H1 (cell line): ENCODE measurements at regions not wholly inside any gene's neighbourhood (a gene's known extent, or its start where the extent isn't known, plus 50 kb on each side); places are given as distances from the start of the nearest gene placed in this dataset.

Experiments used
- CBX8 ChIP-seq: fragments of 300-800, 300-1000 bp; sonication (generic); IDR thresholded peaks from 2 replicates; pipeline ENCODE4 v1.7.1; 2016; ENCODE audit warnings: low read depth, low read length, borderline replicate concordance
- CEBPB ChIP-seq: IDR thresholded peaks from 2 replicates; pipeline ENCODE4 v1.6.1; 2012; ENCODE audit warnings: low read depth, low read length
- CHD2 ChIP-seq: IDR thresholded peaks from 2 replicates; pipeline ENCODE4 v1.6.1; 2012; ENCODE audit warnings: low read length, improper control_type of control experiment
- EP300 ChIP-seq, 2 experiments: IDR thresholded peaks; 1 replicate in 1 of 2; 2 replicates in 1 of 2; pipeline ENCODE4 v1.6.1; 2011 to 2012; ENCODE audit warnings: low read depth in 2 of 2, low read length in 2 of 2, mild to moderate bottlenecking in 2 of 2, borderline replicate concordance in 1 of 2, inconsistent platforms in 1 of 2, moderate library complexity in 1 of 2
- GABPA ChIP-seq: IDR thresholded peaks from 2 replicates; pipeline ENCODE4 v1.6.1; 2011; ENCODE audit warnings: mild to moderate bottlenecking, low read length, moderate library complexity, borderline replicate concordance; ENCODE audit not compliant: insufficient read depth
- GTF2F1 ChIP-seq: IDR thresholded peaks from 2 replicates; pipeline ENCODE4 v1.6.1; 2012; ENCODE audit warnings: low read depth, low read length, improper control_type of control experiment, borderline replicate concordance
- KDM1A ChIP-seq: fragments of 200-600, 300-600 bp; sonication (generic); IDR thresholded peaks from 2 replicates; pipeline ENCODE4 v1.7.1; 2016; ENCODE audit warnings: mild to moderate bottlenecking, low read length, borderline replicate concordance
- POU5F1 ChIP-seq: IDR thresholded peaks from 2 replicates; pipeline ENCODE4 v1.6.1; 2011; ENCODE audit warnings: low read depth, mild to moderate bottlenecking, low read length, moderate library complexity
- RXRA ChIP-seq: IDR thresholded peaks from 2 replicates; pipeline ENCODE4 v1.6.1; 2011; ENCODE audit warnings: low read depth, mild to moderate bottlenecking, low read length, moderate library complexity; ENCODE audit not compliant: insufficient read depth
- SIX5 ChIP-seq: IDR thresholded peaks from 2 replicates; pipeline ENCODE4 v1.6.1; 2011; ENCODE audit warnings: mild to moderate bottlenecking, low read depth, low read length
- SP1 ChIP-seq: IDR thresholded peaks from 2 replicates; pipeline ENCODE4 v1.6.1; 2011; ENCODE audit warnings: low read depth, low read length
- SUZ12 ChIP-seq: fragments of 200-600 bp; sonication (generic); IDR thresholded peaks from 2 replicates; pipeline ENCODE4 v1.6.1; 2012; ENCODE audit warnings: mild to moderate bottlenecking, inconsistent platforms, low read length, moderate library complexity, mixed read lengths
- TAF7 ChIP-seq: optimal IDR thresholded peaks from 2 replicates; pipeline ENCODE3; 2011; ENCODE audit warnings: low read depth, mild to moderate bottlenecking, inconsistent platforms, low read length, moderate library complexity, borderline replicate concordance
- TCF12 ChIP-seq: IDR thresholded peaks from 2 replicates; pipeline ENCODE4 v1.6.1; 2011; ENCODE audit warnings: low read depth, mild to moderate bottlenecking, low read length
- TEAD4 ChIP-seq: IDR thresholded peaks from 2 replicates; pipeline ENCODE4 v1.6.1; 2012; ENCODE audit warnings: low read depth, low read length, inconsistent platforms, mixed read lengths

- no peak for TF ChIP-seq RXRA
- TF ChIP-seq CEBPB: peak; percentile 45; the same call in 1 of the 2 replicates
- TF ChIP-seq GTF2F1: no peak
- no peak for TF ChIP-seq SIX5
- peak; percentile 42; the same call in 1 of the 2 replicates for TF ChIP-seq POU5F1
- no peak for TF ChIP-seq CBX8
- TF ChIP-seq KDM1A: peak; percentile 59; the same call in 1 of the 2 replicates
- peak; percentile 68 for TF ChIP-seq SP1
- no peak for TF ChIP-seq TAF7
- TF ChIP-seq EP300 (IDR thresholded peaks at IDR 0.05; ENCODE audit: borderline replicate concordance in 1 of 2, low read depth in 2 of 2, low read length in 2 of 2): peak in 1 of 2 experiments; percentile 97; a peak in 2 of 3 replicates
- TF ChIP-seq GABPA: no peak
- TF ChIP-seq TEAD4: 0 out of 2 replicates have a peak, but pooled peaks have one; percentile 29
- no peak for TF ChIP-seq SUZ12
- peak; percentile 66; the same call in 1 of the 2 replicates for TF ChIP-seq CHD2
- peak; percentile 96 for TF ChIP-seq TCF12
- TF ChIP-seq, all 59 proteins: peak for 17
Measured at GRCh38 chr13:84654654-84655275, 772.5 kb upstream of the SLITRK1 start (continued).
